Heart right ventricle (tissue), 16 donors: ENCODE measurements at regions not wholly inside any gene's neighbourhood (a gene's known extent, or its start where the extent isn't known, plus 50 kb on each side); places are given as distances from the start of the nearest gene placed in this dataset.
"Not testable (repeated sequence)": the region's sequence is repeated elsewhere in the genome, so short reads cannot be mapped to it uniquely, and the experiment has no call there.

ENCODE experiments used
- ATAC-seq, 8 donors: fragments of 200-7000 bp; cut with Tn5 transposase; one replicate each; pipeline ENCODE4 v1.9.1; 2020; ENCODE audit warnings: mild to moderate bottlenecking in 8 of 8, moderate library complexity in 8 of 8, moderate number of reproducible peaks in 1 of 8
- DNase-seq, 2 donors: peaks; one replicate each; pipeline ENCODE4 v3.0.0-alpha.2; 2020
- H3K27ac ChIP-seq, 10 donors: fragments of 200-600 bp; sonication (generic) in 2 of 10; one replicate each; pipeline versions ENCODE4 v1.5.0 to v1.8.0; 2020 to 2022; ENCODE audit warnings: mild to moderate bottlenecking in 3 of 10
- H3K27me3 ChIP-seq, 7 donors: fragments of 200-600 bp; one replicate each; pipeline ENCODE4 v1.8.0; 2021 to 2022; ENCODE audit warnings: mild to moderate bottlenecking in 2 of 7
- H3K36me3 ChIP-seq, 9 donors: fragments of 200-600 bp; sonication (generic) in 1 of 9; one replicate each; pipeline versions ENCODE4 v1.5.0 to v1.8.0; 2020 to 2022; ENCODE audit warnings: mild to moderate bottlenecking in 2 of 9
- H3K4me1 ChIP-seq, 9 donors: fragments of 200-600 bp; sonication (generic) in 1 of 9; one replicate each; pipeline versions ENCODE4 v1.5.0 to v1.8.0; 2020 to 2022; ENCODE audit warnings: mild to moderate bottlenecking in 4 of 9
- H3K4me3 ChIP-seq, 10 donors: fragments of 200-600 bp; sonication (generic) in 2 of 10; one replicate each; pipeline versions ENCODE4 v1.5.0 to v1.8.0; 2020 to 2022; ENCODE audit warnings: mild to moderate bottlenecking in 7 of 10, moderate library complexity in 2 of 10
- H3K9me3 ChIP-seq, 11 donors: fragments of 200-600 bp in 10 of 11; sonication (generic) in 2 of 11; one replicate each; pipeline versions ENCODE4 v1.5.0 to v1.8.0; 2013 to 2022; ENCODE audit warnings: mild to moderate bottlenecking in 2 of 11, control low read depth in 1 of 11, moderate library complexity in 1 of 11
- CTCF ChIP-seq, 9 donors: fragments of 200-600 bp; sonication (generic) in 2 of 9; IDR thresholded peaks; one replicate each; pipeline versions ENCODE4 v1.5.0 to v1.8.0; 2021 to 2022; ENCODE audit warnings: antibody characterized with exemption in 9 of 9, mild to moderate bottlenecking in 5 of 9, moderate library complexity in 1 of 9
- WGBS, 2 donors: extraction: QIAGEN DNeasy Blood & Tissue Kit; methylation state at CpG; one replicate each; pipeline ENCODE4 v1.1.7; 2013; ENCODE audit warnings: inconsistent platforms in 1 of 2; 5-methylcytosine and 5-hydroxymethylcytosine counted together
- intact Hi-C, 10 donors: fragments of 100-400 bp; cut with DNase I; formaldehyde crosslinking; loops; one replicate each; pipeline versions ENCODE4 v1.11.1 to v1.14.2; 2022
- donor health status: Arrhythmogenic right ventricular cardiomyopathy.
- donor health status: ischemic (EF 13 %, LVEDD 7.1; RV severe dilation, severe dysfunction).
- donor health status: healthy with polysubstance abuse.
- donor health status: DM: no; HTN: yes; CAD: no.
- donor health status: DM: no; HTN: no; CAD: no.
- donor health status: ischemic (EF 25% LVEDD 6.9; RV normal size, moderate dysfunction).
- donor health status: ischemic (EF 25% LVEDD 5.7; RV mildly dilated, moderate dysfunction).
- donor health status: healthy.
- donor health status: DM: yes; HTN: yes; CAD: no.
- donor health status: Ischemic cardiomyopathy.
- donor health status: ischemic (EF 35%, LVEDD 5.7; RV mildly dilated, moderate dysfunction).
- donor health status: nonischemic (EF 11% LVEDD 7.7; RV severe dilation, severe dysfunction).
- donor health status: DM: yes; HTN: yes; CAD: no.
- donor health status: PGD.
- donor health status: ischemic (EF 29% LVEDD 5.4; RV normal size, mild dysfunction).
- donor health status: nonischemic (EF 23%, LVEDD 6.1; RV moderate dilation, normal function).

GRCh38 chrY:12393190-12393589, 307.8 kb upstream of the USP9Y start:
- Histone ChIP-seq H3K9me3 (no peaks in the 10 kb centered on the region), H3K4me3 (no peak overlapping the region), H3K27ac (no peak overlapping the region), H3K36me3 (no peaks in the 10 kb centered on the region), H3K27me3 (no peaks in the 10 kb centered on the region), H3K4me1 (no peaks in the 10 kb centered on the region)
- intact Hi-C loops = no loop called here
- ATAC-seq = no peak
- DNase-seq = no peak
- WGBS, 2 donors = 74 to 75% methylated on average over 8 of the region's 8 CpGs
- TF ChIP-seq CTCF (IDR thresholded peaks at IDR 0.05) = no peak

GRCh38 chrY:12395381-12396120, 305.5 kb upstream of the USP9Y start:
- DNase-seq, H3K27ac ChIP-seq, H3K9me3 ChIP-seq, H3K4me3 ChIP-seq, H3K4me1 ChIP-seq, H3K36me3 ChIP-seq, ATAC-seq, H3K27me3 ChIP-seq, intact Hi-C loops: not testable (repeated sequence)
- 38 to 50% methylated on average over 5 of the region's 5 CpGs for WGBS, 2 donors

DNA sequence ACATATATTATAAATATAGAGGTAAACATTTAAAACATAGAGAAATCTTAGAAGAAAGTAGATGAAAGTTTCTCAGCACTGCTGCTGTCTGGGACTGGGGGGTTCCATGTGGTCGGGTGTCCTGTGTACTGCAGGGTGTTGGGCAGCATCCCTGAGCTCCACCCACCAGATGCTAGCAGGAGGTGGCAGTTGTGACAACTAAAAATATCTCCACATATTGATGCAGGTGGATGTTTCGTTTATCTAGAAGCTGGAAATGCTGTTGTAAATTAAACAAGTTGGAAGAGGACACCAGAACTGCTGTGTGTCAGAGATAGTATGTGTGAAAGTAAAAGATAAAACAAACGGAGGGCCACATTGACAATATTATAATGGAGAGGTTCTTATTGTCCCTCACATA, 297.1 kb upstream of the USP9Y start:
- intact Hi-C loops = no loop called here

GRCh38 chrY:12408236-12408635, 292.8 kb upstream of the USP9Y start:
- DNase-seq (no peak), ATAC-seq (no peak)
- Histone ChIP-seq H3K36me3 (no peaks in the 10 kb centered on the region), H3K9me3 (no peaks in the 10 kb centered on the region), H3K27ac (no peak overlapping the region), H3K27me3 (no peaks in the 10 kb centered on the region), H3K4me1 (no peaks in the 10 kb centered on the region), H3K4me3 (no peak overlapping the region)
- no peak for TF ChIP-seq CTCF (IDR thresholded peaks at IDR 0.05)
- 58 to 60% methylated on average over 3 of the region's 3 CpGs for WGBS, 2 donors
- intact Hi-C loops = no loop called here

More for the DNA sequence above, 297.1 kb upstream of the USP9Y start:
- no peak for TF ChIP-seq CTCF (IDR thresholded peaks at IDR 0.05)
- H3K9me3 ChIP-seq = no peaks in the 10 kb centered on the region
- no peak overlapping the region for H3K4me3 ChIP-seq
- H3K27ac ChIP-seq = no peak overlapping the region
- H3K36me3 ChIP-seq = no peaks in the 10 kb centered on the region
- ATAC-seq (no peak), DNase-seq (no peak)
- WGBS, 2 donors = 42 to 47% methylated on average over 3 of the region's 3 CpGs
- no peaks in the 10 kb centered on the region for H3K4me1 ChIP-seq
- H3K27me3 ChIP-seq = no peaks in the 10 kb centered on the region

GRCh38 chrY:12410696-12411095, 290.3 kb upstream of the USP9Y start:
- H3K4me3 ChIP-seq = no peak overlapping the region
- 64 to 90% methylated on average over 3 of the region's 3 CpGs for WGBS, 2 donors
- no peaks in the 10 kb centered on the region for H3K4me1 ChIP-seq
- H3K27me3 ChIP-seq = no peaks in the 10 kb centered on the region
- no peak for ATAC-seq
- no peak for DNase-seq
- no peak for TF ChIP-seq CTCF (IDR thresholded peaks at IDR 0.05)
- intact Hi-C loops = no loop called here
- H3K27ac ChIP-seq = no peak overlapping the region
- H3K9me3 ChIP-seq = no peaks in the 10 kb centered on the region
- no peaks in the 10 kb centered on the region for H3K36me3 ChIP-seq
